Cardiac fibroblast (primary cell): ENCODE measurements at regions not wholly inside any gene's neighbourhood (a gene's known extent, or its start where the extent isn't known, plus 50 kb on each side); places are given as distances from the start of the nearest gene placed in this dataset.

Experiments used
- DNase-seq, 2 donors: peaks; one replicate each; pipeline versions ENCODE4 v3.0.0 to v3.0.0-alpha.2; 2010; ENCODE audit warnings: low read depth in 2 of 2
- H3K4me3 ChIP-seq, 2 donors: replicated peaks in 1 of 2; 1 replicate in 1 of 2; 2 replicates in 1 of 2; pipeline ENCODE4 v1.5.1; 2011; ENCODE audit warnings: low read depth in 2 of 2, low read length in 2 of 2, mild to moderate bottlenecking in 2 of 2, moderate library complexity in 1 of 2
- TF ChIP-seq, protein P1 (sequence below): IDR thresholded peaks from one replicate; pipeline ENCODE4 v1.5.1; 2011; ENCODE audit warnings: low read depth, mild to moderate bottlenecking, low read length, inconsistent platforms

GRCh38 chr14:71741241-71741640 is 191.0 kb upstream of the RGS6 start:
- DNase-seq, result no peak
- H3K4me3 ChIP-seq, result no peak overlapping the region
- TF ChIP-seq, protein P1, sequence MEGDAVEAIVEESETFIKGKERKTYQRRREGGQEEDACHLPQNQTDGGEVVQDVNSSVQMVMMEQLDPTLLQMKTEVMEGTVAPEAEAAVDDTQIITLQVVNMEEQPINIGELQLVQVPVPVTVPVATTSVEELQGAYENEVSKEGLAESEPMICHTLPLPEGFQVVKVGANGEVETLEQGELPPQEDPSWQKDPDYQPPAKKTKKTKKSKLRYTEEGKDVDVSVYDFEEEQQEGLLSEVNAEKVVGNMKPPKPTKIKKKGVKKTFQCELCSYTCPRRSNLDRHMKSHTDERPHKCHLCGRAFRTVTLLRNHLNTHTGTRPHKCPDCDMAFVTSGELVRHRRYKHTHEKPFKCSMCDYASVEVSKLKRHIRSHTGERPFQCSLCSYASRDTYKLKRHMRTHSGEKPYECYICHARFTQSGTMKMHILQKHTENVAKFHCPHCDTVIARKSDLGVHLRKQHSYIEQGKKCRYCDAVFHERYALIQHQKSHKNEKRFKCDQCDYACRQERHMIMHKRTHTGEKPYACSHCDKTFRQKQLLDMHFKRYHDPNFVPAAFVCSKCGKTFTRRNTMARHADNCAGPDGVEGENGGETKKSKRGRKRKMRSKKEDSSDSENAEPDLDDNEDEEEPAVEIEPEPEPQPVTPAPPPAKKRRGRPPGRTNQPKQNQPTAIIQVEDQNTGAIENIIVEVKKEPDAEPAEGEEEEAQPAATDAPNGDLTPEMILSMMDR, result no peak

GRCh38 chr14:71742485-71742884 is 189.7 kb upstream of the RGS6 start:
- TF ChIP-seq, protein P1, result no peak

DNA sequence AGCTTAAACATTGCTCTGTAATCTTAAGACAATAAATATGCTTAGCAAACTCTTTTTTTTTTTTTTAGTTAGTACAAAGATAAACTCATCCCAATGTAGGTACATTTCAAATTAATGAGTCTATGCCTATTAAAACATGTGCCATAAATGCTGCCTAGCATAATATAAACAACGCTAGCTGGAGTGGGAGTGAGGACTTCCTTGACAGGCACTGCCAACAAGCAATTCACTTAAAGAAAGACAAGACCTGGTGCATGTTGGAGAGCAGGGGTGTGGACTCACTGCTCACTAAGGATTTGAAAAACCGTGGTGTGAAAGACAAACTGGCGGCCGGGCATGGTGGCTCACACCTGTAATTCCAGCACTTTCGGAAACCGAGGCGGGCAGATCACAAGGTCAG is 187.2 kb upstream of the RGS6 start:
- no peak for DNase-seq
- TF ChIP-seq, protein P1, result no peak
- no peak overlapping the region for H3K4me3 ChIP-seq

More at GRCh38 chr14:71742485-71742884, 189.7 kb upstream of the RGS6 start:
- no peak for DNase-seq
- no peak overlapping the region for H3K4me3 ChIP-seq

- TF ChIP-seq, protein P1, result no peak
- no peak overlapping the region for H3K4me3 ChIP-seq
- no peak for DNase-seq
Observed at GRCh38 chr14:71748196-71748595, 184.0 kb upstream of the RGS6 start.

- no peak for DNase-seq
- TF ChIP-seq, protein P1, result no peak
- no peak overlapping the region for H3K4me3 ChIP-seq
Observed at GRCh38 chr14:71749613-71750238, 182.5 kb upstream of the RGS6 start.

- TF ChIP-seq, protein P1, result no peak
- DNase-seq, result no peak
- H3K4me3 ChIP-seq, result no peak overlapping the region
Observed at GRCh38 chr14:71751264-71751663, 181.0 kb upstream of the RGS6 start.

- H3K4me3 ChIP-seq, result no peak overlapping the region
- DNase-seq, result no peak
- TF ChIP-seq, protein P1, result no peak
Observed at GRCh38 chr14:71752111-71752738, 180.0 kb upstream of the RGS6 start.
